CD4-positive, alpha-beta T cell treated with Interleukin-4 for 4 hours (primary cell): ENCODE measurements at regions not wholly inside any gene's neighbourhood (a gene's known extent, or its start where the extent isn't known, plus 50 kb on each side); places are given as distances from the start of the nearest gene placed in this dataset.

Experiments used
- DNase-seq: peaks from one replicate; pipeline ENCODE4 v3.0.0-alpha.2; 2020

DNA sequence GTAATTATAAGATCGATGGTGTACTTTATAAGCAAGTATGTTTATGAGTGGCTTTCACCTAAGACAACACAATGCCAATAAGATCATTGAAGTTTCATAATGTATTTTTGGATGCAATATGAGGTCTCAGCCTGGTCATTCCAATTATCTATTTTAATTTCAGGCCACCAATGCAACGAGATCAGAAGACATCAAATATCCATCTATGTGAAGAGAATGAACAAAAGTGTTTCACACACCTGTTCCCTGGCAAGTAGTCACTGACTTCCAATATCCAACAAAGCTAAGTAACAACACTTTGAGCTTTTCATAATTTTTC, 53.6 kb upstream of the TMCO5A start:
- no peak for DNase-seq

DNA sequence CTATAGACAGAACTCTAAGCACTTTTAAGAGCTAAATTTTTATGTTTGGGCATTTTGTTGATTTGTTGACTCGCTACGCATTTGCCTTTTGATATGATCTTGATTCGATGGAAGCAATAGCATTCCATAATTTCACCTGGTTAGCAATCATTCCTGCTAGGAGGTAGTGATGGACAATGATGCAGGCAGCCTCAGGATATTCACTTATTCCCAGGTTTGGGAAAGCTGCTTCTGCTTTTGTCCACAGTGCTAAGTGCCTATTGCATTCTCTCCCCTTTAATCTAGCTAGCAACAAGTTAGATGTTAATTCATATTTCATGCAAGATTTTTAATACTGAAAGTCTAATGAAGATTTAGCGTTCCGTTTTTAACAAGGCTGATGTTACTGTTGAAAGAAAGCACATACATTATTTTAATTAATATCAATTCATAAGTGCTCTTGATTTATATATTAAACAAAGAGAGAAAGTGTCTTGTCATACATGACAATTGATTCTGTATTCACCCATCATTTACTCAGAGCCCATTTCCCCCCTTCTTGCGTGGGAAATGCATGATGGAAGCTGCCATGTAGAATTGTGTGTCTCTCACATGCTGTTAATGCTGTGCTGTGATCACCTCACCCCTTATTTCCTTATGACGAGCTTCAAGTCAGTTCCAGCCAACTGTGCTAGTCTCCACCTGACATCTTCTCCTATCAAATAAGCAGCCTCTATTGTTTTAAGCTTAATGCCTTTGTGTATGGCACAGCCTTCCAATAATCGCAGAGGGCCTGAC, 53.0 kb upstream of the TMCO5A start:
- no peak for DNase-seq

DNA sequence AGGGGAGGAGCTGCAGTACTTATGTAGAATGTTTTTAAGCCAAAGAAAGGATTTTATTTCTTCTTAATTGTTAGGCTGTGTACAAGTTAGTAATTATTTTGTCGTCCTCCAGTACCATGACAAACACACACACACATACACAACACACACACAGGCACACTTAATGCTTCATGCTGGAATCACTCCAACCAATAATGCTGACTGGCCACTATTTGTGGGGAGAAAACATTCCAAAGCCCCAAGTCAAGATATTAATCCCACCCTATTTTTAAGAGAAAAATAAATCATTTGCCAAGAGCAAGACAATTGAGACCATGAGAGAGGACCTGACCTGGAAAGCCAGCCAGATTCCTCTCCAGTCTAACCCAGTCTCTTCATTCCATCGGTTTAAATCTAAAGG, 51.8 kb upstream of the TMCO5A start:
- DNase-seq: no peak
